ENCODE measurements at regions not wholly inside any gene's neighbourhood (a gene's known extent, or its start where the extent isn't known, plus 50 kb on each side); places are given as distances from the start of the nearest gene placed in this dataset.
"Not testable (repeated sequence)": the region's sequence is repeated elsewhere in the genome, so short reads cannot be mapped to it uniquely, and the experiment has no call there.

GRCh38 chr6:50380406-50381098 lies 330.8 kb upstream of the DEFB112 start:
- Histone ChIP-seq H3K27me3 (ENCODE audit: insufficient read depth, low read length) (no peaks in the 10 kb centered on the region), H3K9me3 (ENCODE audit: control insufficient read depth in 1 of 2, low read length in 2 of 2) (no peaks in the 10 kb centered on the region), H3K4me1 (ENCODE audit: insufficient read depth, low read length) (no peaks in the 10 kb centered on the region), H3K27ac (ENCODE audit: low read depth, low read length) (no peak overlapping the region), H3K36me3 (ENCODE audit: insufficient read depth, low read length) (no peaks in the 10 kb centered on the region), H3K4me3 (ENCODE audit: low read length in 2 of 2) (no peak overlapping the region)
- Mint-ChIP-seq H3K9me3 (peaks cover 4 to 29% (median 11%) of the 10 kb centered on the region in 8 donors), H3K27ac (no peak overlapping the region), H3K27me3 (no peaks in the 10 kb centered on the region), H3K4me1 (no peaks in the 10 kb centered on the region), H3K4me3 (no peak overlapping the region), H3K36me3 (no peaks in the 10 kb centered on the region)
- ChIA-PET POLR2A (ENCODE audit: partially characterized antibody) (no interaction called here), CTCF (ENCODE audit: partially characterized antibody) (no interaction called here)
- intact Hi-C loops (cut with micrococcal nuclease): no loop called here
- DNase-seq: no peak

- no peak overlapping the region for H3K4me3 Mint-ChIP-seq
- no peak overlapping the region for H3K27ac ChIP-seq (ENCODE audit: low read depth, low read length)
- intact Hi-C loops (cut with micrococcal nuclease): no loop called here
- H3K27me3 Mint-ChIP-seq: no peaks in the 10 kb centered on the region
- no peaks in the 10 kb centered on the region for H3K4me1 ChIP-seq (ENCODE audit: insufficient read depth, low read length)
- H3K27ac Mint-ChIP-seq: no peak overlapping the region
- ChIA-PET POLR2A (ENCODE audit: partially characterized antibody) (no interaction called here), CTCF (ENCODE audit: partially characterized antibody) (no interaction called here)
- H3K36me3 ChIP-seq (ENCODE audit: insufficient read depth, low read length): no peaks in the 10 kb centered on the region
- peaks cover 4 to 24% (median 10%) of the 10 kb centered on the region in 8 donors for H3K9me3 Mint-ChIP-seq
- no peaks in the 10 kb centered on the region for H3K27me3 ChIP-seq (ENCODE audit: insufficient read depth, low read length)
- H3K4me3 ChIP-seq (ENCODE audit: low read length in 2 of 2): no peak overlapping the region
- H3K9me3 ChIP-seq (ENCODE audit: control insufficient read depth in 1 of 2, low read length in 2 of 2): no peaks in the 10 kb centered on the region
- no peaks in the 10 kb centered on the region for H3K36me3 Mint-ChIP-seq
- H3K4me1 Mint-ChIP-seq: no peaks in the 10 kb centered on the region
- no peak for DNase-seq
Observed at GRCh38 chr6:50381099-50381415, 331.3 kb upstream of the DEFB112 start.

DNA sequence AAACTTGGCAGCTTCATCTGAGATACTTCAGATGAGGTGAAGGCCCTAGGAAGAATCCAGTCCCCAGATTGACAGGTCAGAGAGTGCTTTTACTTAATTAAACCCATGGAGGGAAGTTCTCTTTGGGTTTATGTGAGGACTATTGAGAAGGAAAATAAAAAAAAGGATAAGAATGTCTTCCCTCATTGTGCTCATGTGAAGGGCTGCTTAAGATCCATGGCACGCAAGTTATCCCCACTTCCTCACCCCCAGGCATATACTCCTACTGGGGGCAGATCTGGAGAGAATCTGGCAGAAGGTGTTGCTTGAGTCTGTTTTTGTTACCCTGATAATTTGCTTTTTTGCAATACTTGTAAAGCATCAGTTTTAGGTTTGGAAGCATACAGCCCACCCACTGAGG lies 322.9 kb upstream of the TFAP2D start:
- Mint-ChIP-seq H3K36me3 (no peaks in the 10 kb centered on the region), H3K27me3 (no peaks in the 10 kb centered on the region), H3K4me1 (no peaks in the 10 kb centered on the region), H3K27ac (no peak overlapping the region), H3K4me3 (no peak overlapping the region), H3K9me3 (peaks cover 0 to 12% (median 7%) of the 10 kb centered on the region in 8 donors)
- no peak for DNase-seq
- CTCF ChIA-PET (ENCODE audit: partially characterized antibody): no interaction called here
- H3K4me3 ChIP-seq (ENCODE audit: low read length in 2 of 2): no peak overlapping the region
- intact Hi-C loops (cut with micrococcal nuclease): no loop called here
- H3K4me1 ChIP-seq (ENCODE audit: insufficient read depth, low read length): no peaks in the 10 kb centered on the region
- POLR2A ChIA-PET (ENCODE audit: partially characterized antibody): no interaction called here
- no peaks in the 10 kb centered on the region for H3K9me3 ChIP-seq (ENCODE audit: control insufficient read depth in 1 of 2, low read length in 2 of 2)
- no peaks in the 10 kb centered on the region for H3K36me3 ChIP-seq (ENCODE audit: insufficient read depth, low read length)
- H3K27me3 ChIP-seq (ENCODE audit: insufficient read depth, low read length): no peaks in the 10 kb centered on the region
- no peak overlapping the region for H3K27ac ChIP-seq (ENCODE audit: low read depth, low read length)

DNA sequence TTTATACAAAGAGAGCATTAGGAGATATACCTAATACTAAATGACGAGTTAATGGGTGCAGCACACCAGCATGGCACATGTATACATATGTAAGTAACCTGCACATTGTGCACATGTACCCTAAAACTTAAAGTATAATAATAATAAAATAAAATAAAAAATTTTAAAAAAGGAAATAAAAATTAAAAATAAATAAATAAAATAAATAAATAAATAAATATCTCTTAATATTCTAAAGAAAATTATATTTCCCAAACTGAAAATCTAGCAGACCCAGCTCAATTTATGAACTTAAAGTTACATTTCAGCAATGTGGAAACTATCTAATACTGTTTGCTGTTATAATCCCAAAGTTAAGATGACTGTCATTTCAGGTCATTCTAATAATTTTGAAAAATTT lies 319.2 kb upstream of the TFAP2D start:
- intact Hi-C loops (cut with micrococcal nuclease); POLR2A ChIA-PET (ENCODE audit: partially characterized antibody); H3K4me3 Mint-ChIP-seq; H3K4me3 ChIP-seq (ENCODE audit: low read length in 2 of 2); H3K9me3 ChIP-seq (ENCODE audit: control insufficient read depth in 1 of 2, low read length in 2 of 2); H3K27ac ChIP-seq (ENCODE audit: low read depth, low read length); H3K36me3 ChIP-seq (ENCODE audit: insufficient read depth, low read length); CTCF ChIA-PET (ENCODE audit: partially characterized antibody); H3K36me3 Mint-ChIP-seq; H3K27ac Mint-ChIP-seq; H3K4me1 Mint-ChIP-seq; H3K4me1 ChIP-seq (ENCODE audit: insufficient read depth, low read length); DNase-seq; H3K27me3 ChIP-seq (ENCODE audit: insufficient read depth, low read length); H3K27me3 Mint-ChIP-seq: not testable (repeated sequence)
- H3K9me3 Mint-ChIP-seq: peaks cover 0 to 10% (median 3%) of the 10 kb centered on the region in 8 donors

- Histone ChIP-seq H3K27me3 (ENCODE audit: insufficient read depth, low read length) (no peaks in the 10 kb centered on the region), H3K4me3 (ENCODE audit: low read length in 2 of 2) (no peak overlapping the region), H3K4me1 (ENCODE audit: insufficient read depth, low read length) (no peaks in the 10 kb centered on the region), H3K36me3 (ENCODE audit: insufficient read depth, low read length) (no peaks in the 10 kb centered on the region), H3K9me3 (ENCODE audit: control insufficient read depth in 1 of 2, low read length in 2 of 2) (no peaks in the 10 kb centered on the region), H3K27ac (ENCODE audit: low read depth, low read length) (no peak overlapping the region)
- POLR2A ChIA-PET (ENCODE audit: partially characterized antibody): no interaction called here
- H3K9me3 Mint-ChIP-seq: peaks cover 0 to 5% (median 3%) of the 10 kb centered on the region in 8 donors
- no peak overlapping the region for H3K4me3 Mint-ChIP-seq
- H3K27me3 Mint-ChIP-seq: no peaks in the 10 kb centered on the region
- no peaks in the 10 kb centered on the region for H3K36me3 Mint-ChIP-seq
- intact Hi-C loops (cut with micrococcal nuclease): no loop called here
- H3K27ac Mint-ChIP-seq: no peak overlapping the region
- no peaks in the 10 kb centered on the region for H3K4me1 Mint-ChIP-seq
- DNase-seq: no peak
- CTCF ChIA-PET (ENCODE audit: partially characterized antibody): no interaction called here
Observed at GRCh38 chr6:50404643-50405042, 308.7 kb upstream of the TFAP2D start.

DNA sequence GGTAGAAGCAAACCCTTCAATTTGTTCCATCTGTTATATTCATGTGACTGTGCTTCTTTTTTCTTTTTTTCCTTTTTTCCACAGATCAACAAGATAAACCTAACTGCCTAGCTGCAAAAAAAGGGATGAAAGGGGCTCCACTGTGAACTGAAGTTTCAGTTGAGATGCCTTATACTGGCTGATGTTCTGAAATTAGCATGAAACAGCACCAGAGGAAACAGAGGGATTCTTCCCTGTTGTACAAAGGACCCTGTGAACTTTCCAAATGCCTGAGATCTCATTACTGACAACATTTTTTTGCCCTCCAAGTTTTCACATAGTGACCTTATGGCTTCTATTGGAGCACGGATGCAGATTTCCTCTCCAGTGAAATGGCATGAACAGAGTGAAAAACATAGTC lies 302.7 kb upstream of the TFAP2D start:
- Mint-ChIP-seq H3K27ac (no peak overlapping the region), H3K4me3 (no peak overlapping the region), H3K27me3 (no peaks in the 10 kb centered on the region), H3K4me1 (no peaks in the 10 kb centered on the region), H3K36me3 (no peaks in the 10 kb centered on the region), H3K9me3 (peaks cover 0 to 12% (median 8%) of the 10 kb centered on the region in 8 donors)
- no peaks in the 10 kb centered on the region for H3K36me3 ChIP-seq (ENCODE audit: insufficient read depth, low read length)
- no peak overlapping the region for H3K4me3 ChIP-seq (ENCODE audit: low read length in 2 of 2)
- DNase-seq: no peak
- no peaks in the 10 kb centered on the region for H3K27me3 ChIP-seq (ENCODE audit: insufficient read depth, low read length)
- CTCF ChIA-PET (ENCODE audit: partially characterized antibody): no interaction called here
- H3K9me3 ChIP-seq (ENCODE audit: control insufficient read depth in 1 of 2, low read length in 2 of 2): no peaks in the 10 kb centered on the region
- intact Hi-C loops (cut with micrococcal nuclease): no loop called here
- POLR2A ChIA-PET (ENCODE audit: partially characterized antibody): no interaction called here
- no peak overlapping the region for H3K27ac ChIP-seq (ENCODE audit: low read depth, low read length)
- H3K4me1 ChIP-seq (ENCODE audit: insufficient read depth, low read length): no peaks in the 10 kb centered on the region

DNA sequence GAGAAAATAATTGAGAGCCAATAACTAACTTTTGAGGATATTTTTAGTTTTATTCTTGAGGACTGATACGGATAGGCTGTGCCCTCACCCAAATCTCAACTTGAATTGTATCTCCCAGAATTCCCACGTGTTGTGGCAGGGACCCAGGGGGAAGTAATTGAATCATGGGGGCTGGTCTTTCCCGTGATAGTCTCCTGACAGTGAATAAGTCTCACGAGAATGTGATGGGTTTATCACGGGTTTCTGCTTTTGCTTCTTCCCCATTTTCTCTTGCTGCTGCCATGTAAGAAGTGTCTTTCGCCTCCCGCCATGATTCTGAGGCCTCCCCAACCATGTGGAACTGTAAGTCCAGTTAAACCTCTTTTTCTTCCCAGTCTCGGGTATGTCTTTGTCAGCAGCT lies 292.3 kb upstream of the TFAP2D start:
- H3K4me3 Mint-ChIP-seq; H3K4me1 ChIP-seq (ENCODE audit: insufficient read depth, low read length); H3K27me3 ChIP-seq (ENCODE audit: insufficient read depth, low read length); H3K4me1 Mint-ChIP-seq; H3K27me3 Mint-ChIP-seq; H3K36me3 ChIP-seq (ENCODE audit: insufficient read depth, low read length); POLR2A ChIA-PET (ENCODE audit: partially characterized antibody); H3K27ac ChIP-seq (ENCODE audit: low read depth, low read length); H3K9me3 ChIP-seq (ENCODE audit: control insufficient read depth in 1 of 2, low read length in 2 of 2); H3K4me3 ChIP-seq (ENCODE audit: low read length in 2 of 2); H3K36me3 Mint-ChIP-seq; intact Hi-C loops (cut with micrococcal nuclease); CTCF ChIA-PET (ENCODE audit: partially characterized antibody); DNase-seq; H3K27ac Mint-ChIP-seq: not testable (repeated sequence)
- H3K9me3 Mint-ChIP-seq: peaks cover 0 to 13% (median 5%) of the 10 kb centered on the region in 8 donors

DNA sequence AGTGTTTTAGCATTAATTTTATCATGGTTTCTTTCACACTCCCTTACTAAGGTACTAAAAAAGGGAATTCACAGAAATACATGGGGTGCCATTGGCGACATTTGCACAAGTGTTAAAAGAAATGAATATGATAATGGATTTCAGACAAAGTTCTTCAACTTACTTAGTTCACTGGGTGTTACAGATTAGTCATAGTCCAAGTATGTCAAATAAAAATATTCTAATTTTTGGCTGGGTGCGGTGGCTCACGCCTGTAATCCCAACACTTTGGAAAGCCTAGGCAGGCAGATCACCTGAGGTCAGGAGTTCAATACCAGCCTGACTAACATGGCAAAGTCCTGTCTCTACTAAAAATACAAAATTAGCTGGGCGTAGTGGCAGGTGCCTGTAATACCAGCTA lies 286.1 kb upstream of the TFAP2D start:
- no peaks in the 10 kb centered on the region for H3K4me1 ChIP-seq (ENCODE audit: insufficient read depth, low read length)
- Mint-ChIP-seq H3K4me1 (no peaks in the 10 kb centered on the region), H3K36me3 (no peaks in the 10 kb centered on the region), H3K27me3 (no peaks in the 10 kb centered on the region), H3K9me3 (peaks cover 0 to 14% (median 6%) of the 10 kb centered on the region in 8 donors), H3K4me3 (no peak overlapping the region), H3K27ac (no peak overlapping the region)
- no peak overlapping the region for H3K4me3 ChIP-seq (ENCODE audit: low read length in 2 of 2)
- CTCF ChIA-PET (ENCODE audit: partially characterized antibody): no interaction called here
- no peaks in the 10 kb centered on the region for H3K36me3 ChIP-seq (ENCODE audit: insufficient read depth, low read length)
- no peak for DNase-seq
- no peaks in the 10 kb centered on the region for H3K9me3 ChIP-seq (ENCODE audit: control insufficient read depth in 1 of 2, low read length in 2 of 2)
- no peaks in the 10 kb centered on the region for H3K27me3 ChIP-seq (ENCODE audit: insufficient read depth, low read length)
- POLR2A ChIA-PET (ENCODE audit: partially characterized antibody): no interaction called here
- H3K27ac ChIP-seq (ENCODE audit: low read depth, low read length): no peak overlapping the region
- intact Hi-C loops (cut with micrococcal nuclease): no loop called here
